ENCODE measurements at regions not wholly inside any gene's neighbourhood (a gene's known extent, or its start where the extent isn't known, plus 50 kb on each side); places are given as distances from the start of the nearest gene placed in this dataset.

GRCh38 chr7:136698977-136699376 lies 169.5 kb upstream of the CHRM2 start:
- TF ChIP-seq CTCF (IDR thresholded peaks at IDR 0.05 in 8 of 11, conservative IDR thresholded peaks at IDR 0.05 in 3 of 11): no peak
- TF ChIP-seq POLR2A (IDR thresholded peaks at IDR 0.05): no peak
